HCT116 (cell line): ENCODE measurements at regions not wholly inside any gene's neighbourhood (a gene's known extent, or its start where the extent isn't known, plus 50 kb on each side); places are given as distances from the start of the nearest gene placed in this dataset.

ENCODE experiments used
- ATAC-seq: fragments of 200-7000 bp; cut with Tn5 transposase; 2 replicates; pipeline ENCODE4 v1.9.1; 2020; ENCODE audit warnings: mild to moderate bottlenecking, moderate library complexity
- BruUV-seq: library from RNA; stranded (reverse); fragments of 400-500 nt; replicated peaks from 2 replicates; lab custom pipeline; 2021; lab: Mats Ljungman, UMichigan
- CTCF ChIA-PET: fragments of 300-600 bp; sonication (Branson Sonifier 250); formaldehyde crosslinking; loops from one replicate; lab custom pipeline; 2021; ENCODE audit warnings: antibody characterized with exemption; lab: Charles Lee
- POLR2A ChIA-PET: fragments of 300-600, 350-600 bp; sonication (Branson Sonifier 250); formaldehyde crosslinking; loops from one replicate; lab custom pipeline; 2021; ENCODE audit warnings: antibody characterized with exemption; lab: Charles Lee
- RAD21 ChIA-PET, 2 experiments: fragments of 300-600 bp; sonication (Branson Sonifier 250); formaldehyde crosslinking; loops; one replicate each; lab custom pipeline; 2023; ENCODE audit warnings: low total read pairs in 2 of 2; ENCODE audit not compliant: uncharacterized antibody in 2 of 2, unreplicated experiment in 2 of 2, low non-redundant PET in 1 of 2; lab: Charles Lee
- DNase-seq: peaks from one replicate; pipeline ENCODE4 v3.0.0-alpha.2; 2010; ENCODE audit warnings: low read depth, low spot score
- H2AFZ ChIP-seq: fragments of 200-600 bp; shearing (Covaris generic), sonication (generic); 2 replicates; pipeline ENCODE4 v1.6.1; 2017; ENCODE audit warnings: low read depth, mixed run types, mixed read lengths, antibody characterized with exemption, low read length; ENCODE audit not compliant: poor library complexity, severe bottlenecking
- H3K27ac ChIP-seq: 2 replicates; pipeline ENCODE4 v1.5.1; 2012; ENCODE audit warnings: low read depth, low read length
- H3K27me3 ChIP-seq: fragments of 200-600 bp; sonication (generic); 2 replicates; pipeline ENCODE4 v1.6.1; 2016; ENCODE audit warnings: mixed run types, low read length, mixed read lengths; ENCODE audit not compliant: insufficient read depth
- H3K36me3 ChIP-seq, 2 experiments: fragments of 200-500 bp in 1 of 2; fragments of 200-600 bp in 1 of 2; sonication (Bioruptor generic) in 1 of 2; sonication (generic) in 1 of 2; 2 replicates each; pipeline versions ENCODE4 v1.5.1 to v1.6.1; 2014 to 2016; ENCODE audit warnings: low read length in 2 of 2, inconsistent platforms in 1 of 2, mixed read lengths in 1 of 2, mixed run types in 1 of 2; ENCODE audit not compliant: insufficient read depth in 2 of 2, control insufficient read depth in 1 of 2
- H3K4me1 ChIP-seq, 2 experiments: fragments of 200-600 bp in 1 of 2; sonication (generic) in 1 of 2; 2 replicates each; pipeline versions ENCODE4 v1.5.1 to v1.6.1; 2012 to 2017; ENCODE audit warnings: low read length in 2 of 2, inconsistent platforms in 1 of 2, mild to moderate bottlenecking in 1 of 2, mixed read lengths in 1 of 2, mixed run types in 1 of 2, moderate library complexity in 1 of 2; ENCODE audit not compliant: insufficient read depth in 2 of 2, control insufficient read depth in 1 of 2
- H3K4me2 ChIP-seq: fragments of 200-600 bp; sonication (generic); 2 replicates; pipeline ENCODE4 v1.6.1; 2017; ENCODE audit warnings: mixed run types, low read length, mixed read lengths
- H3K4me3 ChIP-seq, 2 experiments: fragments of 200-600 bp in 1 of 2; sonication (generic) in 1 of 2; replicated peaks in 1 of 2; 2 replicates each; pipeline ENCODE4 v1.5.1; 2011 to 2016; ENCODE audit warnings: low read length in 2 of 2, control low read depth in 1 of 2, low read depth in 1 of 2, mild to moderate bottlenecking in 1 of 2, mixed read lengths in 1 of 2, mixed run types in 1 of 2
- H3K79me2 ChIP-seq: fragments of 200-600 bp; sonication (generic); 2 replicates; pipeline ENCODE4 v1.6.1; 2017; ENCODE audit warnings: mild to moderate bottlenecking, mixed run types, low read length, moderate library complexity, mixed read lengths; ENCODE audit not compliant: insufficient read depth
- H3K9ac ChIP-seq: fragments of 200-600 bp; sonication (generic); 2 replicates; pipeline ENCODE4 v1.6.1; 2016; ENCODE audit warnings: low read length, mixed read lengths
- H3K9me2 ChIP-seq: fragments of 200-600 bp; sonication (generic), shearing (Covaris generic); 2 replicates; pipeline ENCODE4 v1.6.1; 2017; ENCODE audit warnings: mixed run types, mild to moderate bottlenecking, moderate library complexity; ENCODE audit not compliant: insufficient read depth
- H3K9me3 ChIP-seq, 2 experiments: fragments of 200-500 bp in 1 of 2; fragments of 200-600 bp in 1 of 2; sonication (Bioruptor generic) in 1 of 2; sonication (generic) in 1 of 2; 2 replicates each; pipeline ENCODE4 v1.6.1; 2014 to 2017; ENCODE audit warnings: low read length in 2 of 2, mixed read lengths in 2 of 2, inconsistent platforms in 1 of 2, low read depth in 1 of 2, mild to moderate bottlenecking in 1 of 2, mixed run types in 1 of 2, moderate library complexity in 1 of 2; ENCODE audit not compliant: control insufficient read depth in 1 of 2, insufficient read depth in 1 of 2
- H4K20me1 ChIP-seq: fragments of 200-600 bp; sonication (generic), shearing (Covaris generic); 2 replicates; pipeline ENCODE4 v1.6.1; 2017; ENCODE audit warnings: mixed run types, mild to moderate bottlenecking, moderate library complexity; ENCODE audit not compliant: insufficient read depth
- CEBPB ChIP-seq: IDR thresholded peaks from 2 replicates; pipeline ENCODE4 v1.6.1; 2012; ENCODE audit warnings: low read depth
- CTCF ChIP-seq, 3 experiments: fragments of 200-600 bp in 1 of 3; sonication (generic) in 1 of 3; IDR thresholded peaks in 2 of 3; conservative IDR thresholded peaks in 1 of 3; 2 replicates each; pipeline ENCODE4 v1.5.1; 2012 to 2017; ENCODE audit warnings: low read depth in 2 of 3, low read length in 2 of 3, antibody characterized with exemption in 1 of 3, borderline replicate concordance in 1 of 3, control low read depth in 1 of 3, mild to moderate bottlenecking in 1 of 3, mixed read lengths in 1 of 3, mixed run types in 1 of 3, moderate library complexity in 1 of 3; ENCODE audit not compliant: insufficient read depth in 1 of 3
- EGR1 ChIP-seq: IDR thresholded peaks from 2 replicates; pipeline ENCODE4 v1.6.1; 2012; ENCODE audit warnings: low read depth
- EZH2 ChIP-seq: fragments of 200-600 bp; sonication (generic); IDR thresholded peaks from 2 replicates; pipeline ENCODE4 v1.6.1; 2017; ENCODE audit warnings: antibody characterized with exemption, mixed run types
- EZH2phosphoT487 ChIP-seq: fragments of 200-600 bp; IDR thresholded peaks from 2 replicates; pipeline ENCODE4 v1.6.1; 2018; ENCODE audit warnings: antibody characterized with exemption, borderline replicate concordance
- FOSL1 ChIP-seq: IDR thresholded peaks from 2 replicates; pipeline ENCODE4 v1.6.1; 2012; ENCODE audit warnings: low read depth
- JUND ChIP-seq: IDR thresholded peaks from 2 replicates; pipeline ENCODE4 v1.6.1; 2012
- POLR2A ChIP-seq: IDR thresholded peaks from 2 replicates; pipeline ENCODE4 v1.7.0; 2011; ENCODE audit warnings: borderline replicate concordance; ENCODE audit not compliant: insufficient read depth, insufficient read length; ENCODE audit errors: extremely low read depth
- REST ChIP-seq: IDR thresholded peaks from 2 replicates; pipeline ENCODE4 v1.6.1; 2012; ENCODE audit warnings: low read depth
- SIN3A ChIP-seq: IDR thresholded peaks from 2 replicates; pipeline ENCODE4 v1.6.1; 2012; ENCODE audit warnings: low read depth
- SP1 ChIP-seq: IDR thresholded peaks from 2 replicates; pipeline ENCODE4 v1.6.1; 2012; ENCODE audit warnings: low read depth
- SRF ChIP-seq: IDR thresholded peaks from 2 replicates; pipeline ENCODE4 v1.6.1; 2012; ENCODE audit warnings: low read depth
- TCF7L2 ChIP-seq: IDR thresholded peaks from 2 replicates; pipeline ENCODE4 v1.7.0; 2011; ENCODE audit warnings: borderline replicate concordance, inconsistent platforms; ENCODE audit not compliant: insufficient read depth, insufficient read length; ENCODE audit errors: extremely low read depth
- ZFX ChIP-seq: fragments of 450-650 bp; IDR thresholded peaks from 2 replicates; pipeline ENCODE4 v1.6.1; 2017
- ZNF274 ChIP-seq: fragments of 200-500 bp; sonication (Bioruptor generic); IDR thresholded peaks from 2 replicates; pipeline ENCODE4 v1.6.1; 2014; ENCODE audit warnings: mild to moderate bottlenecking, low read depth, low read length, inconsistent platforms
- intact Hi-C: fragments of 100-400 bp; cut with micrococcal nuclease; formaldehyde crosslinking; loops from 2 replicates; pipeline ENCODE4 v1.10.0; 2022
- TF ChIP-seq, protein P1 (sequence below): IDR thresholded peaks from 2 replicates; pipeline ENCODE4 v1.6.1; 2012
- TF ChIP-seq, protein P2 (sequence below): IDR thresholded peaks from 2 replicates; pipeline ENCODE4 v1.6.1; 2011; ENCODE audit warnings: mild to moderate bottlenecking, low read length, moderate library complexity; ENCODE audit not compliant: insufficient replicate concordance; ENCODE audit errors: extremely low read depth

DNA sequence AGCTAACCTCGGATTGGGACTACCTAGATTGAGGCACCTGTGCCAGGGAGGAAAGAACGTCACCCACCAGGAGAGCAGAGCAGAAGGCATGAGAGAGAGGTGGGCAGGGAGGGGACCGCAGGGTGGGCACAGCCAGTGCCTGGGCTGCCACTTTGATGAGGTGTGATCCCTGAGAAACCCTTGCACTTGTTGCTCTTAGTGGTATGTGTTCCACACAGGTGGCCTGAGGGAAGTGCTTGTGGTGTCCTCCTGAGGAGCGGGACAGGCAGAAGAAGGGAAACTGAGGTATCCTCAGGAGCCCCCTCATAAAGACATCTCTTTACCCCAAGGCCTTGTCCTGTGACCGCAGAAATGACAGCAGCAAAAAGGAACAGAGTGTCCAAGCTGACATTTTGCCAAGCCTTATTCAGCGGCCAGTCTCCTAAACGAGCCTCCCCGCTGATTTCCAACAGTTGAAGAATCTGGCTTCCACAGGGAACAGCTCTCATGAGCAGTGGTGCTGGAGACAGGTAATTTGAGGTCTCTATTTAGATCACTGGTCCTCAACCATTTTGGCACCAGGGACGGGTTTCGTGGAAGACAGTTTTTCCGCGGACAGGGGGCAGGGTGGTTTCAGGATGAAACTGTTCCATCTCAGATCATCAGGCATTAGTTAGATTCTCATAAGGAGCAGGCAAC, 82.4 kb downstream of the FOXD1 start:
- POLR2A ChIA-PET, result no interaction called here
- Histone ChIP-seq H3K27ac (no peak overlapping the region), H3K79me2 (no peaks in the 10 kb centered on the region), H4K20me1 (no peaks in the 10 kb centered on the region), H2AFZ (no peak overlapping the region), H3K9ac (no peak overlapping the region), H3K4me3 (no peak overlapping the region), H3K9me2 (no peaks in the 10 kb centered on the region)
- DNase-seq, result no peak
- intact Hi-C loops, result no loop called here
- TF ChIP-seq TCF7L2 (no peak), CEBPB (no peak; the same call in 1 of the 2 replicates), ZFX (no peak), FOSL1 (no peak), JUND (no peak), ZNF274 (no peak), EGR1 (no peak), SIN3A (no peak), CTCF (IDR thresholded peaks at IDR 0.05 in 2 of 3, conservative IDR thresholded peaks at IDR 0.05 in 1 of 3; ENCODE audit: borderline replicate concordance in 1 of 3, insufficient read depth in 1 of 3, low read depth in 2 of 3, low read length in 2 of 3) (no peak), SP1 (no peak), SRF (no peak), EZH2 (no peak), POLR2A (no peak), EZH2phosphoT487 (no peak), REST (no peak)
- TF ChIP-seq, protein P1, sequence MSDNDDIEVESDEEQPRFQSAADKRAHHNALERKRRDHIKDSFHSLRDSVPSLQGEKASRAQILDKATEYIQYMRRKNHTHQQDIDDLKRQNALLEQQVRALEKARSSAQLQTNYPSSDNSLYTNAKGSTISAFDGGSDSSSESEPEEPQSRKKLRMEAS, result no peak
- TF ChIP-seq, protein P2, sequence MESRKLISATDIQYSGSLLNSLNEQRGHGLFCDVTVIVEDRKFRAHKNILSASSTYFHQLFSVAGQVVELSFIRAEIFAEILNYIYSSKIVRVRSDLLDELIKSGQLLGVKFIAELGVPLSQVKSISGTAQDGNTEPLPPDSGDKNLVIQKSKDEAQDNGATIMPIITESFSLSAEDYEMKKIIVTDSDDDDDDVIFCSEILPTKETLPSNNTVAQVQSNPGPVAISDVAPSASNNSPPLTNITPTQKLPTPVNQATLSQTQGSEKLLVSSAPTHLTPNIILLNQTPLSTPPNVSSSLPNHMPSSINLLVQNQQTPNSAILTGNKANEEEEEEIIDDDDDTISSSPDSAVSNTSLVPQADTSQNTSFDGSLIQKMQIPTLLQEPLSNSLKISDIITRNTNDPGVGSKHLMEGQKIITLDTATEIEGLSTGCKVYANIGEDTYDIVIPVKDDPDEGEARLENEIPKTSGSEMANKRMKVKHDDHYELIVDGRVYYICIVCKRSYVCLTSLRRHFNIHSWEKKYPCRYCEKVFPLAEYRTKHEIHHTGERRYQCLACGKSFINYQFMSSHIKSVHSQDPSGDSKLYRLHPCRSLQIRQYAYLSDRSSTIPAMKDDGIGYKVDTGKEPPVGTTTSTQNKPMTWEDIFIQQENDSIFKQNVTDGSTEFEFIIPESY, result no peak
- TF ChIP-seq, all 23 proteins: peak for 0
- Histone ChIP-seq H3K4me1 (peaks cover 9 to 33% of the 10 kb centered on the region in 2 experiments), H3K4me2 (no peak overlapping the region), H3K9me3 (no peaks in the 10 kb centered on the region), H3K27me3 (no peaks in the 10 kb centered on the region), H3K36me3 (no peaks in the 10 kb centered on the region)
- CTCF ChIA-PET, result no interaction called here
- no peak for ATAC-seq
- BruUV-seq, result no TSS peak
- RAD21 ChIA-PET, result no interaction called here
